ENCODE measurements at regions not wholly inside any gene's neighbourhood (a gene's known extent, or its start where the extent isn't known, plus 50 kb on each side); places are given as distances from the start of the nearest gene placed in this dataset.

DNA sequence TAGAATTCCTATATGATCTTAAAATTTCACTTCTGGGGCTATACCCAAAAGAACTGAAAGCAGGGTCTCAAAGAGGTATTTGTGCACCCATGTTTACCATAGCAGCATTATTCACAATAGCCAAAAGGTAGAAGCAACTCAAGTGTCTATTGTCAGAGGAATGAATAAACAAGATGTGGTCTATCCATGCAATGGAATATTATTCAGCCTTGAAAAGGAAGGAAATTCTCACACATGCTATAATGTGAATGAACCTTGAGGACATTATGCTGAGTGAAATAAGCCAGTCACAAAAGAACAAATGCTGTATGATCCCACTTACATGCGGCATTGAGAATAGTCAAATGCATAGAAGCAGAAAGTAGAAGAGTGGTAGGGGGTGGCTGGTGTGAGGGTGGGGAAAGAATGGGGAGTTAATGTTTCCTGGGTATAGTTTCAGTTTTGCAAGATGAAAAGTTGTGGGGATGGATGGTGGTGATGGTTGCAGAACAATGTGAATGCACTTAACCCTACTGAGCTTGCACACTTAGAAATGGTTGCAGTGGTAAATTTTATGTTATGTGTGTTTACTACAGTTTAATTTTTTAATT, 122.4 kb downstream of the TOMM20 start:
- Mint-ChIP-seq H3K27ac (ENCODE audit: unreplicated experiment) (no peak overlapping the region), H3K9me3 (ENCODE audit: unreplicated experiment) (no peaks in the 10 kb centered on the region), H3K27me3 (ENCODE audit: unreplicated experiment) (peaks cover 2% of the 10 kb centered on the region), H3K4me3 (ENCODE audit: unreplicated experiment) (no peak overlapping the region), H3K36me3 (ENCODE audit: unreplicated experiment) (peaks cover 5% of the 10 kb centered on the region), H3K4me1 (ENCODE audit: low read depth, unreplicated experiment) (no peaks in the 10 kb centered on the region)
- TF ChIP-seq, protein P1, sequence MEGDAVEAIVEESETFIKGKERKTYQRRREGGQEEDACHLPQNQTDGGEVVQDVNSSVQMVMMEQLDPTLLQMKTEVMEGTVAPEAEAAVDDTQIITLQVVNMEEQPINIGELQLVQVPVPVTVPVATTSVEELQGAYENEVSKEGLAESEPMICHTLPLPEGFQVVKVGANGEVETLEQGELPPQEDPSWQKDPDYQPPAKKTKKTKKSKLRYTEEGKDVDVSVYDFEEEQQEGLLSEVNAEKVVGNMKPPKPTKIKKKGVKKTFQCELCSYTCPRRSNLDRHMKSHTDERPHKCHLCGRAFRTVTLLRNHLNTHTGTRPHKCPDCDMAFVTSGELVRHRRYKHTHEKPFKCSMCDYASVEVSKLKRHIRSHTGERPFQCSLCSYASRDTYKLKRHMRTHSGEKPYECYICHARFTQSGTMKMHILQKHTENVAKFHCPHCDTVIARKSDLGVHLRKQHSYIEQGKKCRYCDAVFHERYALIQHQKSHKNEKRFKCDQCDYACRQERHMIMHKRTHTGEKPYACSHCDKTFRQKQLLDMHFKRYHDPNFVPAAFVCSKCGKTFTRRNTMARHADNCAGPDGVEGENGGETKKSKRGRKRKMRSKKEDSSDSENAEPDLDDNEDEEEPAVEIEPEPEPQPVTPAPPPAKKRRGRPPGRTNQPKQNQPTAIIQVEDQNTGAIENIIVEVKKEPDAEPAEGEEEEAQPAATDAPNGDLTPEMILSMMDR (IDR thresholded peaks at IDR 0.05; ENCODE audit: partially characterized antibody, unreplicated experiment): no peak
- no peak for DNase-seq

DNA sequence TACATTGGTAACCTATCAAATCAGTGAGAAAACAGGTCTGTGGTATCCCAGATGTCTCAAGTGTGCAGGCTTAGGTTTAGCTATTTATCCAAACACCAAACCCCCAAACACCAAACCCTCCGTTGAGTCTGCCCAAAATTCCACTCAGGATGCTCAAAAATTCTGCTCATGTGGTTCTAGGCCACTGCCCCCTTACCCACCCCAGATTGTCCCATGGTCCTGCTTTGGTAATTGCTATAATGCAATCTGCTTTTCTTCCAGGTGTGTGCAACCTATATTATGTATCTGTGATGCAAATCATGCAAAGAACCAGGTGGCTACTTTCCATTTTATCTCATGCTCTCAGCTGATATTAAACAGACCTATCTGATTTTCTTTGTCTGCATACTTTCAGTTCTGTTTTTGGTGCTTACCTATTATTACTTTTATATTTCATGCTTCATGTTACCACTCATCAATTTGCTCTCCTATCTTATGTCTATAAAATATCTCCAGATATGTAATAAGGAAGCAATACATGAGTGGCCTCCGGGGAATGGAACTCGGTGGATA, 123.7 kb downstream of the TOMM20 start:
- no peaks in the 10 kb centered on the region for H3K36me3 Mint-ChIP-seq (ENCODE audit: unreplicated experiment)
- TF ChIP-seq, protein P1 (IDR thresholded peaks at IDR 0.05; ENCODE audit: partially characterized antibody, unreplicated experiment): no peak
- no peak for DNase-seq
- H3K9me3 Mint-ChIP-seq (ENCODE audit: unreplicated experiment): no peaks in the 10 kb centered on the region
- H3K4me3 Mint-ChIP-seq (ENCODE audit: unreplicated experiment): no peak overlapping the region
- no peaks in the 10 kb centered on the region for H3K4me1 Mint-ChIP-seq (ENCODE audit: low read depth, unreplicated experiment)
- peaks cover 2% of the 10 kb centered on the region for H3K27me3 Mint-ChIP-seq (ENCODE audit: unreplicated experiment)
- no peak overlapping the region for H3K27ac Mint-ChIP-seq (ENCODE audit: unreplicated experiment)

DNA sequence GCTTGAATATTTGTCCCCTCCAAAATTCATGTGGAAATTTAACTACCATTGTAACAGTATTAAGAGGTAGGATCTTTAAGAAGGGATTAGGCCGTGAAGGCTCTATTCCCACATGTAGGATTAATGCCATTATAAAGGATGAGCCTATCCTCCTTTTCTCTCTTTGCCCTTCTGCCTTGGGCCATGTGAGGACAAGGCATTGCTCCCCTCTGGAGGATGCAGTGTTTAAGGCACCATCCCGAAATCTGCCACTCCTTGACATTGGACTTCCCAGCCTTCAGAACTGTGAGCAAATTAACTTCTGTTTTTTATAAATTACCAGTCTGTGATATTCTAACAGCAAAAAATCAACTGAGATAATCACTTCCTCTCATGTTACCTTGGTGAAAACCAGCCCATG, 124.4 kb downstream of the TOMM20 start:
- Mint-ChIP-seq H3K36me3 (ENCODE audit: unreplicated experiment) (no peaks in the 10 kb centered on the region), H3K4me1 (ENCODE audit: low read depth, unreplicated experiment) (no peaks in the 10 kb centered on the region)

DNA sequence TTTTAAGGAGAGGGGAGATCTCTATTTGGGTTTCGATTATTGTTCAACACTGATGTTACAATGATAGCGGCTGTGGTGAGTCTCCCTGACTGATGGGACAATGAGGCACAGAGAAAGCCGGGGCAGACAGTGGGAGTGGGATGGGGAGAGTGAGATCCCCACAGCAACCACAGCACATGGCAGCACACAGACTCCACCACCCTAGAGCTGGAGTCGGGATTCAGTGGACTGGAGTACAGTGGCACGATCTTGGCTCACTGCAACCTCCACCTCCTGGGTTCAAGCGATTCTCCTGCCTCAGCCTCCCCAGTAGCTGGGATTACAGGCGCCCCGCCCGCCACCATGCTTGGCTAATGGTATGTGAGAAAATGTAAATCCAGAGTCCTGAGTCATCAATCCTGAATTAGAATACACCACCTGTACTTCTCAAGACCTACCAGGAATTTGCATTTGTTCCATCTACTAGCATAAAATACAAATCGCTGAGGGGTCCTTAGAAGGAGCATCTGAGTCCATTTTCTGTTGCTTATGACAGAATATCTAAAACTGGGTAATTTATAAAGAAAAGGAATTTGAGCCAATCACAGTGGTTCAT, 125.8 kb downstream of the TOMM20 start:
- TF ChIP-seq, protein P1 (IDR thresholded peaks at IDR 0.05; ENCODE audit: partially characterized antibody, unreplicated experiment): no peak
- Mint-ChIP-seq H3K4me3 (ENCODE audit: unreplicated experiment) (no peak overlapping the region), H3K27ac (ENCODE audit: unreplicated experiment) (no peak overlapping the region), H3K36me3 (ENCODE audit: unreplicated experiment) (no peaks in the 10 kb centered on the region), H3K27me3 (ENCODE audit: unreplicated experiment) (peaks cover 2% of the 10 kb centered on the region), H3K4me1 (ENCODE audit: low read depth, unreplicated experiment) (peaks cover 2% of the 10 kb centered on the region), H3K9me3 (ENCODE audit: unreplicated experiment) (no peaks in the 10 kb centered on the region)
- DNase-seq: no peak

More for the DNA sequence above, 124.4 kb downstream of the TOMM20 start:
- TF ChIP-seq, protein P1 (IDR thresholded peaks at IDR 0.05; ENCODE audit: partially characterized antibody, unreplicated experiment): no peak
- H3K27ac Mint-ChIP-seq (ENCODE audit: unreplicated experiment): no peak overlapping the region
- peaks cover 2% of the 10 kb centered on the region for H3K27me3 Mint-ChIP-seq (ENCODE audit: unreplicated experiment)
- no peak overlapping the region for H3K4me3 Mint-ChIP-seq (ENCODE audit: unreplicated experiment)
- DNase-seq: no peak
- no peaks in the 10 kb centered on the region for H3K9me3 Mint-ChIP-seq (ENCODE audit: unreplicated experiment)

DNA sequence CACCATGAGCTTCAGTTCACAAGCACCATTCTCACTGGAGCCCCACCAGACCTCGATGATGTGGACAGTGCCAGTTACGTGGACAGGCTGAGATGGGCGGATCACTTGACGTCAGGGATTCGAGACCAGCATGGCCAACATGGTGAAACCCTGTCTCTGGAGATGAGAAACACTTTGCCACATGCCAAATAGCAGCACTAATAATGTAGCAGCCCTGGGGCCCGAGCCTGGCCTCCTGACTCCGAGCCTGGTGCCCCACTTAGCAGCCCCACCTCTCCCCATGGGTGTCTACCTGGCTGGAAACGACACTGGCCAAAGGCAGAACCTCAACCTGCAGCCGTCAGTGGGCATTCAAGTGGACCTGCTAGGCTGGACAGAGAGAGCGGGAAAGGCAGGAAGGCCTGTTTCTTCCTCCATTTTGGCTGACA, 129.1 kb downstream of the TOMM20 start:
- Mint-ChIP-seq H3K4me3 (ENCODE audit: unreplicated experiment) (no peak overlapping the region), H3K36me3 (ENCODE audit: unreplicated experiment) (no peaks in the 10 kb centered on the region), H3K4me1 (ENCODE audit: low read depth, unreplicated experiment) (peaks cover 5% of the 10 kb centered on the region), H3K27me3 (ENCODE audit: unreplicated experiment) (peaks cover 4% of the 10 kb centered on the region), H3K27ac (ENCODE audit: unreplicated experiment) (no peak overlapping the region), H3K9me3 (ENCODE audit: unreplicated experiment) (peaks cover under 1% of the 10 kb centered on the region)
- TF ChIP-seq, protein P1 (IDR thresholded peaks at IDR 0.05; ENCODE audit: partially characterized antibody, unreplicated experiment): no peak
- DNase-seq: no peak
